Stimulated activated memory B cell treated with anti-CD40 and anti-IgM and Interleukin-4, amounts not matched to agents 10 μg/mL and 1 μg/mL and 100 μg/mL, for 72 hours (primary cell): ENCODE measurements at regions not wholly inside any gene's neighbourhood (a gene's known extent, or its start where the extent isn't known, plus 50 kb on each side); places are given as distances from the start of the nearest gene placed in this dataset.
A peak's percentile ranks its signal among the peaks of the same experiment; 100 is the strongest.

Experiments used
- ATAC-seq: fragments of 150-1000 bp; cut with Tn5 transposase; 2 replicates; pipeline ENCODE4 v1.10.0; 2021
- H3K27ac Mint-ChIP-seq: one replicate; pipeline ENCODE4 v1.8.0; 2022; ENCODE audit warnings: mild to moderate bottlenecking, mixed read lengths
- H3K27me3 Mint-ChIP-seq: one replicate; pipeline ENCODE4 v1.8.0; 2022; ENCODE audit warnings: mixed read lengths
- H3K36me3 Mint-ChIP-seq: one replicate; pipeline ENCODE4 v1.8.0; 2022; ENCODE audit warnings: mixed read lengths
- H3K4me1 Mint-ChIP-seq: one replicate; pipeline ENCODE4 v1.8.0; 2022; ENCODE audit warnings: mixed read lengths
- H3K4me3 Mint-ChIP-seq: one replicate; pipeline ENCODE4 v1.8.0; 2022; ENCODE audit warnings: mild to moderate bottlenecking, moderate library complexity, mixed read lengths
- H3K9me3 Mint-ChIP-seq: one replicate; pipeline ENCODE4 v1.8.0; 2022; ENCODE audit warnings: mixed read lengths

DNA sequence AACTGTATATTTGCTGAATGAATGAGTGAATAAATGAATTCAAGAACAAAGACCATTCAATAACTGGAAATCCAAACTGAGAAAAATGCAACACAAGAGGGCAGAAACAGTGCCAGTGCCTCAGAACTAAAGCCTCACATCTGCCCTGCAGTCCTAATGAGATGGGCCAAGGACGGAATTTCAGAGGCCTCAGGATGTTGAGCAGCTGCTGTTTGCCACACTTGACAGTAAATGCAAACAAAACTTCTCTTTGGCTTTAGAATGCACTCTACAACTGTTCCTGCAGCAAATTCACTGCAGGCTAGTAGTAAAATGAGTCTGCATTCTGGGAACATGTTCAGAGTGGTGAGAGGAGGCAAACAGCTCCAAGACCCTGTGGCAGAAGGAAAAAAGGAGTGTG is 177.6 kb upstream of the LRFN2 start:
- no peak overlapping the region for H3K27ac Mint-ChIP-seq
- no peak overlapping the region for H3K4me3 Mint-ChIP-seq
- no peaks in the 10 kb centered on the region for H3K9me3 Mint-ChIP-seq
- ATAC-seq = no peak
- H3K4me1 Mint-ChIP-seq = no peaks in the 10 kb centered on the region
- H3K36me3 Mint-ChIP-seq = no peaks in the 10 kb centered on the region
- H3K27me3 Mint-ChIP-seq = peaks cover 8% of the 10 kb centered on the region

DNA sequence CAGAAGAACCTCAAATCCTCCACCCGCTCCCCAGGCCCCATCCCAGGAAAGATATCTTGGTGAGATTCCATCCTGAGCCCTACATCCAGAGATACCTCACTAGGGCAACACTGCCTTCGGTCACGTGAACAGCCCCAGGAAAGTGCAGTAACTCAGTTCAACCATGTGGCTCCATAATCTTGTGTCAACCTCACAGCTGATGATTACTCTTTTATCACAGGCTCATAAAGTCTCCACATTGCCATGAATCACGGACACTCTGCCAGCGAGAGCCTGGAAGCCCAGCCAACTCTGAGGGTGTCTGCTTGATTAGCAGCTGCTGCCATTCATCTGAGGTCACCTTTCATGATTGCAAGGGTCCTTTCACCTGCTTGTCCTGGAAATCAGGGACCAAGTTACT is 175.8 kb upstream of the LRFN2 start:
- Mint-ChIP-seq H3K9me3 (no peaks in the 10 kb centered on the region), H3K4me3 (no peak overlapping the region), H3K4me1 (no peaks in the 10 kb centered on the region), H3K27me3 (peaks cover 14% of the 10 kb centered on the region), H3K36me3 (no peaks in the 10 kb centered on the region), H3K27ac (no peak overlapping the region)
- ATAC-seq = no peak

DNA sequence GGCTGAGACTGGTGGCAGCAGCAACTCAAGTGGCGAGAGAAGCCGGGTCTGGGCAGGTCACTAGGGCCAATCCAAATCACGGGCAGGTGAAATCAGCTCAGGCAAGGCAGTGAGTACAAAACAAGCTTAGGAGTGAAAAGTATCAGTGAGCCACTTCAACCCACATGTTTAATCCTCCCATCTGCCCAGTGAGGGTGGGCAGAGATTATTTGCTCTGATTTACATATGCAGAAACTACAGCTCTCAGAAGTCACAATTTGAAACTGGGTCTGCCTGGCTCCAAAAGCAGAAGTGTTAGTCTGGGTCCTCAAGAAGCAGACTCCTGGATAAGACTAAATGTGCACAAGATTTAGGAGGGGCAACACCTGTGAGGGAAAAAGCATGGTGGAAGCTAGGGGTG is 173.7 kb upstream of the LRFN2 start:
- Mint-ChIP-seq H3K9me3 (no peaks in the 10 kb centered on the region), H3K27me3 (peaks cover 35% of the 10 kb centered on the region), H3K36me3 (no peaks in the 10 kb centered on the region), H3K27ac (no peak overlapping the region), H3K4me3 (no peak overlapping the region), H3K4me1 (peaks cover 11% of the 10 kb centered on the region)
- ATAC-seq = no peak

DNA sequence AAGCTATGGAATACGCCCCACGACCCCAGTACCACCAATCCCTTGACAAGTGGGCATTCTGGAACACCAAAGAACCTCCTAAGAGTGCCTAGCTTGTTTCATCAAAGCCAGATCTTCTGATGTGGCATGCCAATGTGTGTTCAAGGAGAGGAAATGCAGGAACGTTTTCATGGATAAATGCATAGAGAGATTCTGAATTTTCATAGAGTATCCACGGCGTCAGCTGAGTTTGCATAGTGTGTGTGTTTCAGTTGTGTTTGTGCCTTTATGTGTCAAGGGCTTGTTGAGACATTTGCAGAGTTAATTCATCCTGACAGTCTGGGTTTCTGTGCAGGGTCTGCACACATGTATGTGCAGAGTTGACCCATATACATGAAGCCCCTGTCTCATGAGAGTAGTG is 172.7 kb upstream of the LRFN2 start:
- no peak for ATAC-seq
- no peak overlapping the region for H3K27ac Mint-ChIP-seq
- H3K4me1 Mint-ChIP-seq = peaks cover 18% of the 10 kb centered on the region
- H3K27me3 Mint-ChIP-seq = peaks cover 45% of the 10 kb centered on the region
- no peaks in the 10 kb centered on the region for H3K36me3 Mint-ChIP-seq
- no peak overlapping the region for H3K4me3 Mint-ChIP-seq
- H3K9me3 Mint-ChIP-seq = no peaks in the 10 kb centered on the region

DNA sequence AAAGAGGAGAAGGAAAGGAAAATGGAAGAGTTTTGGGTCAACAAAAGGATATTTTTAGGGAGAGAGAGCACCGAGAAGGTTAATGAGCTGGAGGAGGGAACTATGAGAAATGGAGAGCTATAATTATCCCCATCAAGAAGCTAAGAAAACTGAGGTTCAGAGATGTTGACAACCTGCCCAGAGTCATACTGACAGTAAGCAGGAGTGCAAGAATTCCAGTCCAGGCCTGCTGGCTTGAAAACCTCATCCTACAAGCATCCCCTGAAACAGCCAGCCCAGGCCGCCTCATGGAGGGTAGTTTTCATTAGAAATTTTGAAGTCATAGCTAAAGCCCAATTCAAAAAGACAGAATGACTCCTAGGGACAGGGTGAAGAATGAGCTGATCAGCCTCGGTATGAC is 172.1 kb upstream of the LRFN2 start:
- H3K27me3 Mint-ChIP-seq = peaks cover 51% of the 10 kb centered on the region
- no peak for ATAC-seq
- H3K9me3 Mint-ChIP-seq = no peaks in the 10 kb centered on the region
- H3K4me3 Mint-ChIP-seq = no peak overlapping the region
- H3K36me3 Mint-ChIP-seq = no peaks in the 10 kb centered on the region
- peaks cover 18% of the 10 kb centered on the region for H3K4me1 Mint-ChIP-seq
- H3K27ac Mint-ChIP-seq = no peak overlapping the region

DNA sequence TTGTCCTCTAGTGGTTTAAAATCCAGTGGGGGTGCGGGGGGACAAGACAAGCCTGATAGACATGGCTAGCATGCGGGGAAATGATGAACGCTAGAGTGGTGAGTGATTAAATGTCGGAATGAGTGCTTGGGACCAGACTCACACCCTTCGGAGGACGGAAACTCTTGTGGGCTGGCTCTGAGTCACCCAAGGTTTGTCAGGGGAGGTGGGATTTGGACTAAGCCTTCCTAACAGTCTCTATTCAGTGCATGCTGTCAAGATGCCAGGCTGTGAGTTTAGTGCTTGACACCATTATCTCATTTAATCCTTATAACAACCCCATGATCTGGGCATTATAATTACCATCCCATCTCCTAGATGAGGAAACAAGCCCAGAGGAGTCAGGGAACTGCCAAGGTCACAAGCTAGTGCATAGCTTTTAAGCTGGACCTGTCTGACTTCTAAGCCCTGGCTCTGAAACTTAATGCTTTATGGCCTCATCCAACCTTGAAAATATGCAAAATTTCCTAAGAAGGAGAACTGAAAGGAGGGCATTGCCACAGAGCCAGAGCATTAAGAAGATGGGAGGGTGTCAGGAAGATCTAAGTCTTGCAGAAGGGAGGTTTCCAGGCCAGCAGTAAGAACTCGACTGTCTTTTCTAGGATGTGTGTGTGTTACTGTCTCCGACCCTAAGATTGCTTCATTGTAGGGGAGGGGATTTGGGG is 168.7 kb upstream of the LRFN2 start:
- Mint-ChIP-seq H3K9me3 (no peaks in the 10 kb centered on the region), H3K27ac (no peak overlapping the region), H3K27me3 (peaks cover 63% of the 10 kb centered on the region), H3K4me3 (no peak overlapping the region), H3K4me1 (peaks cover 18% of the 10 kb centered on the region), H3K36me3 (no peaks in the 10 kb centered on the region)
- ATAC-seq = peak; percentile 49

DNA sequence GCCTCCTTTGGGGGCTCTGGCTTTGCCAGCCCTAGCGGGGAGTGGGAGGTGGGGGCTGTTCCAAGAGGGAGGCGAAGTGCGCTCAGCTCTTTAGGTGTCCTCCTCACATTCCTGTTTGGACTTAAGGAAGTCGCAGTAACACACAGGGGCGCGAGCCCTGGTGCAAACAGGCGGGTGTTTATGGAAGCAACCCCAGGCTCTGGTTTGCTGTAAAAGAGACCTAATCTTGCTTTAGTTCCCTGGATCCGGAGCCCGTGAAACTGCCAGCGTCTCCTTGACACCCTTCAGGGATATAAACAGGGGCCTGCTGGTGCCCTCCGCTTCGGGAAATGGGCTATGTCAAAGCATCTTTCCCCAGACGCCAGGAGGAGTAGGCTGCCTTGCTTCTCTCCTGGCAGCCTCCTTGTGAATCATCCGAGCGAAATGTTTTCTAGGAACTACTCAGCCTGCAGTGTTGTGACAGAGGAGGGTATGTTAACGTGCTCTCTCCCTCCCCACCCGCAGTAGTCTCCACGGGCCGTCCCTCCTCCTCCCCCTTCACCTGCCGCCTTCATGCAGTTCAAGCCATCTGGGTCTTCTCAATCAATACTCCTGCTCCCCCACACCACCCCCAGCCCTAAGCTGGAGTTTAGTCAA is 168.0 kb upstream of the LRFN2 start:
- Mint-ChIP-seq H3K4me3 (no peak overlapping the region), H3K4me1 (peaks cover 18% of the 10 kb centered on the region), H3K27me3 (peaks cover 65% of the 10 kb centered on the region), H3K27ac (no peak overlapping the region), H3K9me3 (no peaks in the 10 kb centered on the region), H3K36me3 (no peaks in the 10 kb centered on the region)
- no peak for ATAC-seq

DNA sequence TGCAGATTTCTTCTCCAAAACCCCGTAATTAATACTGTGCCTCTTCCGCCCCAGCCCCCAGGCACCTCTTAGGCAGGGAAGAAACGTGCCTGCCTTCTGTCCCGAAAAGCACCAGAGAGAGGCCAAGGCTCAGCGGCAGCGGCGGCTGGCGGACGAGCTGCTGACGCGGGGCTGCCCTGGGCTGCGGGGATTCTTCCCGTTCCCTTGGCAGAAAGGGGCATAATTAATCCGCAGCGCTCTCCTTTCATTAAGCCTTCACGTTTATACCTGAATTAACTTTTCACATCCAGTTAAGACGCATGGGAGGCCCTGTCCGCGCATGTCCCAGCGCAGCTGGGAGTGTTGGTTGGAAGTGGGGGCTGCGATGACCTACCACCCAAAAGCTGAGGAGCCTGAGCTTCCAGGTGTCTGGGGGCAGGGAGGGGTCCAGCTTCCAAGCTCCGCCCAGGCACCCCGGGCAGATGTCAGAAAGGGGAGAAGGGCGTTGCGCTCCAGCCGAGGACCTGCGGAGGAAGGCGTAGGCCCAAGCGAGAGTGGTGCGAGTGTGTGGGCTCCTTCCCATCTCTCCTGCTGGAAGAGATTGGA is 167.4 kb upstream of the LRFN2 start:
- Mint-ChIP-seq H3K4me1 (peaks cover 18% of the 10 kb centered on the region), H3K27ac (no peak overlapping the region), H3K4me3 (no peak overlapping the region), H3K27me3 (peaks cover 71% of the 10 kb centered on the region), H3K36me3 (no peaks in the 10 kb centered on the region), H3K9me3 (no peaks in the 10 kb centered on the region)
- no peak for ATAC-seq

DNA sequence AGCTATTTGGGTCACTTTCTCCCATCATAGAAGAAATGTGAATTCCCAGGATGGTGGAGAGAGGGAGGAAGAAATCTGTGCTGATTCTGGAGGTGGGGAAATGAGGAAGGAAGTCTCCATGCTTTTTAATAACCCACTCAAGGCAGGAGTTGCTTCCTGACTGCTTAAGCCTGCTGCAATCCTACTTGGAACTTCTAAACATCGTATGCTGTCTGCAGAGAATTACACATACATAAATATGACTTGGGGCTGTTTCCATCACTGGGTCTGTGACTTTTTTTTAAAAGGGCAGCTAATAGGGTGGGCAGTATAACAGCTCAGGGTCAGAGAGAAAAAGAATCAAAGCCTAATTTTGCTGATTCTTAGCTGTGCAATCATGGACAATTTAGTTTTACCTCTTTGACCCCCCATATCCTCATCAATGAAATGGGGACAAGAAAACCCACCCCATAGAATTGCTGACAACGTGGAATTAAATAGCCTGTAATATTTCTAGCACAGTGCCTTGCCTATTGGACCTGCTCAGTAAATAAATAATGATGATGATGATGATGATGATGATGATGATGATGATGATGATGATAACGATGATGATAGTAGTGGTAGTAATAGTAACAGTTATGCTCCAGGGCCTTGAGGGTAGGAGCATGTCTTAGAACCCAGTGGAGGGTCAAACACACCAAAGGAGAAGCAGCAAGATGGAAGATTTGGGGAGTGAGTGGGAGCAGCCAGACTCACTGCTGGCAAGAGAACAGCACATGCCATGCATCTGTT is 166.7 kb upstream of the LRFN2 start:
- Mint-ChIP-seq H3K4me3 (no peak overlapping the region), H3K27me3 (peaks cover 71% of the 10 kb centered on the region), H3K36me3 (no peaks in the 10 kb centered on the region), H3K9me3 (no peaks in the 10 kb centered on the region), H3K4me1 (peaks cover 18% of the 10 kb centered on the region), H3K27ac (no peak overlapping the region)
- no peak for ATAC-seq

DNA sequence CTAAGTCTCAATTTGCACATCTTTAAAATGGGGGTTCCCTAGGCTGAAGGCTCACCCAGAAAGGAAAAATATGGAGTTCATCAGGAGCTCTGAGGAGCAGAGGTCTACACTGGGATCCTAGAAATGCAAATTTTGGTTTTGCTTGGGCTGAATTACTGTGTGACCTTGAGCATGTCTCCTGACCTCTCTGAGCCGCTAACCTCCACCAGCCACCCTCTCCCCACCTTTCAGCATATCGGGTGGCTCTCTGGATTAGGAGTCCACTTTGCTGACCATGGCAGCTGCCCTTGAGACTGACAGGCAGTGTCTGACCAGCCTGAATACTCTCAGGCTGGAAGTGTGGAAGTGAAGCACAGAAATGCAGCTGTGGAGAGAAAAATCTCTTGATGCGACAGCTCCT is 165.9 kb upstream of the LRFN2 start:
- Mint-ChIP-seq H3K4me1 (peaks cover 18% of the 10 kb centered on the region), H3K4me3 (no peak overlapping the region), H3K27ac (no peak overlapping the region), H3K9me3 (no peaks in the 10 kb centered on the region), H3K36me3 (no peaks in the 10 kb centered on the region), H3K27me3 (peaks cover 71% of the 10 kb centered on the region)
- ATAC-seq = no peak

DNA sequence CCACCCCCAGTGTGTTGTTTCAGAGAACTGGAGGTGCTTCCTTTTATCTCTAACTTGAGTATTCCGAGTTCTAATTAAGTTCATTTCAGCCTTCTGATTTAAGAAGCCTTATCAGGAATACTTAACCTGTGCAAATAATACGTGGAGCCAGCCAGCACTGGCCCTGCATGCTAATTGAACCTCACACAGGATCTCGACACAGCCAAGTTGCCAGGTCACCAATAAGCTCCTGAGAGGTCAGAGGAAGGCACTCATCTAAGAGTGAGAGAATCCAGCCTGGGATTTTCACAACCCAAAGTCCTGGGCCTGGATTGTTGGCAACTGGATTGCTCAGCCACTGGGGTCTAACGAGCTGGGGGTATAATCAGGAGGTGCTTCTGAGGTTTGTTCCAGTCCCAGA is 157.7 kb upstream of the LRFN2 start:
- Mint-ChIP-seq H3K9me3 (no peaks in the 10 kb centered on the region), H3K27ac (no peak overlapping the region), H3K4me1 (no peaks in the 10 kb centered on the region), H3K36me3 (no peaks in the 10 kb centered on the region), H3K4me3 (no peak overlapping the region), H3K27me3 (peaks cover 56% of the 10 kb centered on the region)
- no peak for ATAC-seq

DNA sequence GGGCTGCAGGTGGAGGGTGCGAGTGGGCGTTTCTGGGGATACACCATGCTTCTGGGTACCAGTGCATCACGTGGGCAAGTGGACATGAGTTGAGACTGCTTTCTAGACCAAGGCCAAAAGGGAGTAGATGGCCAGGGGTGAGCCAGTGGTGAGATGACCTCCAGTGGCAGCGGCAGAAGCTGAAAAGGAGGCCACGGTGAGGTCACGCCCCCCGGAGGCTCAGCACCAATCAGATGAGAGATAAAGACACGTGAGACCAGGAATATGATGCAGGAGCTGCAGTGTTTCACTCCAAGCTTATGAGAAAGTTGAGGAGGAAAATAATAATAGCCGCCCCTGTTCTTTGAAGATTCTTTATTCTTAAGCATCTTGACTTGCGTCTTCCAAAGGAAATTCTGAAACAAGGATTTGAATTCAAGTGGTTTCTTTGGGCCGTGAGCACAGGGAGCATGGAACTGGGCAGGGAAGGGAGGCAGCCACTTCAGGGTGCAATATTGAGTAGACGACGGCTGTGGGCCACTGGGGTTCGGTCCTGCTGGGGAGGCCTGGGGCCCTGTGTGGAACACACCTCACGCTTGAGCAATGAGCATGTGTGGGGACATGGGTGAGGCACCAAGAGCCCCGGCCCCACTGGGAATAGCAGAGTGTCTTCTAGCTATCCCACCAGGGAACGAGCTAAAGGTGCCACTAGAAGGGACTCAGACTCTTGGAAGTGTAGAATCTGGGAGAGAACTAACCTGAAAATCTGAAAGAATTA is 156.7 kb upstream of the LRFN2 start:
- Mint-ChIP-seq H3K4me3 (no peak overlapping the region), H3K4me1 (no peaks in the 10 kb centered on the region), H3K27ac (no peak overlapping the region), H3K36me3 (no peaks in the 10 kb centered on the region), H3K27me3 (peaks cover 47% of the 10 kb centered on the region), H3K9me3 (no peaks in the 10 kb centered on the region)
- ATAC-seq = no peak

DNA sequence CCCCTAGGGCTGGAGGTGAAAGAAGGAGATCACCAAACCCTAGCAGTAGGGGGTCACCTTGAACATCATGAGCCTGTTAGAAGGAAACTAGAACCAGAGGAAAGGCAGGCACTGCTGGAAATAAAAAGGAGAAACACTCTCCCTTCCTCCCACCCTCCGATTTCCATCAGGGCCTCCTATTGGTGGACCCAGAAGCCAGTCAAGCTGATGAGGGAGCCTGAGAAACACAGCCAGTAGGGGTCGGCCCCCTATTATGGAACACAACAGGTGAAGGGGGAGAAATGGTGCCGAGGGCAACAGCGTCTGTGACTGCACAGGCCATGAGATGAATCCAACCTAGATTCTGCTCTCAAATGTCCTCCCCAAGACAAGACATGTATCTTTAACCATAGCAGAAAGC is 156.1 kb upstream of the LRFN2 start:
- Mint-ChIP-seq H3K4me3 (no peak overlapping the region), H3K9me3 (no peaks in the 10 kb centered on the region), H3K36me3 (no peaks in the 10 kb centered on the region), H3K27ac (no peak overlapping the region), H3K4me1 (no peaks in the 10 kb centered on the region), H3K27me3 (peaks cover 46% of the 10 kb centered on the region)
- ATAC-seq = no peak

DNA sequence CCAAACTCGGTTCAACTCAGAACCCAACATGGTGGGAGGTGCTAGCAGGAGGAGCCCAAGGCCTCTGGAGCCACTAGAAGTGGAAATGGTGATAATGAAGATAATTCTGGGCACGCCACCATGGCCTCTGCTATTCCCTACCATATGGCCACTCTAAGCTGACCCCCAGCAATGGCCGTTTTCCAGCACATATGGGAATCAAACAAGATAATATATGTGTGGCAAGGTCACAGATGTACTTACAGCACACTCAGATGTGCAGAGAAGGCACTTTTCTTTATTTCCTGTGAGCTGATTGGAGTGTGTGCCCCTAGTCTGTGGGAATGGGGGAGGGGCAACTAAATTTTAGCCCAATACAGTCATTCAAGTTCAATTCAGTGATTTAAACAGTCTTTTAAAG is 153.4 kb upstream of the LRFN2 start:
- no peak for ATAC-seq
- Mint-ChIP-seq H3K36me3 (no peaks in the 10 kb centered on the region), H3K4me1 (no peaks in the 10 kb centered on the region), H3K27ac (no peak overlapping the region), H3K4me3 (no peak overlapping the region), H3K27me3 (peaks cover 59% of the 10 kb centered on the region), H3K9me3 (no peaks in the 10 kb centered on the region)

DNA sequence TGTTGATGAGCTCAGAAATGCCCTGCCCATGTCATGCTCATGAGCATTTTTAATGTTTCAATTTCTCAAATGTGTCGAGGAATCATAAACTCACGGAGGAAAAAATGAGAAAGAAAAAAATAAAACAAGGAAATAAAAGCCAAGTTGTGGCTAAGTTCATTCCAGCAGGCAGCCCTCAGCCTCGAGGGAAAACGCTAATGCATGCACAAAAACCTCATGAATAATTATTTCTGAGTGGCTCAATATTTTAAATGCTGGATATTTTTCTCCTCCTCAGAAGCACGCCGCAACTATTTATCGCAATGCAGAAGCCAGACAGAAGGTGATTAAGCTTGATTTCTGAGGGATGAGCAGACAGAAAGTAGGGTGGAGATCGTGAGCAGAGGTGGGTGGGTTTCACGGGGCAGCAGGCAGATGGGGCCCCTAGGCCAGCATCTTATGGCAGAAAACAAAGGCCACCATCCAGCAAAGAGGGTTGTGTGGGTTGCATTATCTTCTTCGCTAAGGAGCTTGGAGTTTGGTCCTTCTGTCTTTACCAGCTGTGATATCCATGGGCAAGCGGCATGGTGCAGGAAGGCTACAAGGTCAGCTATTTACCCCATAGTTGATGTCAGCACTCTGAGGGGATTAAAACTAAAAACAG is 151.5 kb upstream of the LRFN2 start:
- H3K27ac Mint-ChIP-seq = no peak overlapping the region

More for the DNA sequence above, 151.5 kb upstream of the LRFN2 start:
- peaks cover 54% of the 10 kb centered on the region for H3K27me3 Mint-ChIP-seq
- ATAC-seq = no peak
- no peak overlapping the region for H3K4me3 Mint-ChIP-seq
- H3K9me3 Mint-ChIP-seq = peaks cover 4% of the 10 kb centered on the region
- H3K4me1 Mint-ChIP-seq = peaks cover 6% of the 10 kb centered on the region
- H3K36me3 Mint-ChIP-seq = no peaks in the 10 kb centered on the region
